GM10248 (cell line): ENCODE measurements at regions not wholly inside any gene's neighbourhood (a gene's known extent, or its start where the extent isn't known, plus 50 kb on each side); places are given as distances from the start of the nearest gene placed in this dataset.

Experiments
- CTCF ChIA-PET: fragments of 300-600 bp; sonication (Branson Sonifier 250); formaldehyde crosslinking; extraction: SDS; loops from one replicate; lab custom pipeline; 2021; ENCODE audit warnings: antibody characterized with exemption; lab: Yijun Ruan, JAX
- POLR2A ChIA-PET: fragments of 350-650 bp; sonication (Branson Sonifier 250); formaldehyde crosslinking; extraction: SDS; loops from one replicate; lab custom pipeline; 2020; ENCODE audit warnings: antibody characterized with exemption; lab: Yijun Ruan, JAX
- DNase-seq: peaks from one replicate; pipeline ENCODE4 v3.0.0; 2012; ENCODE audit errors: extremely low spot score
- TF ChIP-seq, protein P1 (sequence below): IDR thresholded peaks from 2 replicates; pipeline ENCODE4 v1.5.1; 2012; ENCODE audit warnings: mild to moderate bottlenecking, low read depth; ENCODE audit errors: extremely low read depth, missing control alignments, control extremely low read depth

- CTCF ChIA-PET = interaction anchor here (0.7 to 1.6 kb wide), 3 partner anchors 16 to 276 kb away, joined by 3 to 6 read pairs (median 5); no protein-coding TSS in a partner anchor
- no peak for DNase-seq
- POLR2A ChIA-PET = no interaction called here
- TF ChIP-seq, protein P1, sequence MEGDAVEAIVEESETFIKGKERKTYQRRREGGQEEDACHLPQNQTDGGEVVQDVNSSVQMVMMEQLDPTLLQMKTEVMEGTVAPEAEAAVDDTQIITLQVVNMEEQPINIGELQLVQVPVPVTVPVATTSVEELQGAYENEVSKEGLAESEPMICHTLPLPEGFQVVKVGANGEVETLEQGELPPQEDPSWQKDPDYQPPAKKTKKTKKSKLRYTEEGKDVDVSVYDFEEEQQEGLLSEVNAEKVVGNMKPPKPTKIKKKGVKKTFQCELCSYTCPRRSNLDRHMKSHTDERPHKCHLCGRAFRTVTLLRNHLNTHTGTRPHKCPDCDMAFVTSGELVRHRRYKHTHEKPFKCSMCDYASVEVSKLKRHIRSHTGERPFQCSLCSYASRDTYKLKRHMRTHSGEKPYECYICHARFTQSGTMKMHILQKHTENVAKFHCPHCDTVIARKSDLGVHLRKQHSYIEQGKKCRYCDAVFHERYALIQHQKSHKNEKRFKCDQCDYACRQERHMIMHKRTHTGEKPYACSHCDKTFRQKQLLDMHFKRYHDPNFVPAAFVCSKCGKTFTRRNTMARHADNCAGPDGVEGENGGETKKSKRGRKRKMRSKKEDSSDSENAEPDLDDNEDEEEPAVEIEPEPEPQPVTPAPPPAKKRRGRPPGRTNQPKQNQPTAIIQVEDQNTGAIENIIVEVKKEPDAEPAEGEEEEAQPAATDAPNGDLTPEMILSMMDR = no peak
Measured at GRCh38 chr11:69920345-69921127, 101.3 kb upstream of the FGF3 start.

DNA sequence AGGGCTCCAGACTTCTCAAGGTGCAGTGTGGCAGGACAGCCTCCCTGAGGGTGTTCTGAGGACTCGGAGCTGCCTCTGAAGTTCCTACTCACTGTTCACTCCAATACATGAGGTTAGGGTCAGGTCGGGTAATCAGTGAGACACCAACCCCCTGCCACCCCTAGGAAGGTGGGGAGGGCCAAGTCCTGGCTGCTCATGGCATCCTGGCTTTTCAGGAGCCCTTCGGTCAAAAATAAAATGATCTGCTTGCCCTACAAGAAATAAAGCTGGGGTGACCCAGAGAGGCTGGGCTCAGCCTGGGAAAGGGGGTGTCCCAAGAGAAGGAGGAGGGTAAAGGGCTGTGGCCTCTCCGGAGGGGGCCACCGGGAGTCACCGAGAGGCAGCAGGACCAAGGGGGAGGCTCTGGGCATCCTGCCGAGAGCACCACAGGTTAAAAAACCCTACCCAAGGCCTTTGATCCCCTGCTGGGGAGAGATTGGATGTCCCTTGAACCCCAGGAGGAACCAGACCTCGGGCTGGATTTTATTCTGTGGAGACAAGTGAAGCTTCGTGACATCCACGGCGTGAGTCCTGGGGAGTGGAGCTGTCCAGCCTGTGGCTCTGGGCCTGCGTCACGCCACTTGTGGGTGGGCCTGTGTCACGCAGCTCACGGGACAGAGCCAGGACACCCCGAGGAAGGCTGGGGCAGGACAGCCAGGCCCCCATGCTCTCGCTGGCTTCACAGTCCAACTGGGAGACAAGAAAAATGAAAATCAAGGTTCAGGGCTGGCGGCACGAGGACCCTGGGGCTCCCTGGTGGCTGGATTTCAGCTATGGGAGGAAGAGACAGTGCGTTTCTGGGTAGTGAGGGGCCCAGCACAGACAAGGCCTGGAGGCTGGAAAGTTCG lies 102.2 kb upstream of the FGF3 start:
- no peak for DNase-seq

DNA sequence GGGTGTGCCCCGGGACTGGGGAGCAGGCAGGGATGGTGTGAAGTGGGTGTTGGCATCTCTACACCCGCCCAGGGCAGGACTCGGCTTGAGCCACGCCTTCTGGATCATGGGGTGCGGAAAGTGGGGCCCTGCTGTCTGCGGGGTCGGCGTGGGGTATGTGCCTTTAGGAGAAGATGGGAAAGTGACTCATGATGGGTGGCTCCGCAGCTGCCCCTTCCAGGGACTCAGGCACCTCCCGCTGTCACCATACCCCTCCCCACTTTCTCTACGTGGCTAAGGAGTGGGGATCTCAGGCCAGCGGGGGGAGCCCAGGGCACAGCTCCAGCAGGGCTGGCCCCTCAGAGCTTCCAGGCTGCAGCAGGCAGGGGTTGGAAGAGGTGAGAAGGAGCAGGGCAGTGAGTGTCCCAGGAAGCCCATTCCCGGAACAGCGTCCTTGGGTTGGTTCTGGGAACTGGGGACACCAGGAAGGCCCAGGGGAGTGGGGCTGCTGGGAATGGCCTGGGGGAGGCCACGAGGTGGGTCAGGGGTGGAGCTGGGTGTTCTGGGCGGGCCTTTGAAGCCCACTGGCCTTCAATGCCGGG lies 102.9 kb upstream of the FGF3 start:
- ChIA-PET CTCF (interaction anchor here (1.2 to 2.8 kb wide), 3 partner anchors 11 to 274 kb away, joined by 3 to 11 read pairs (median 5); no protein-coding TSS in a partner anchor), POLR2A (no interaction called here)
- DNase-seq = no peak
- TF ChIP-seq, protein P1 = no peak

More for the DNA sequence above, 102.2 kb upstream of the FGF3 start:
- TF ChIP-seq, protein P1 = no peak
- ChIA-PET CTCF (interaction anchor here (1.2 to 2.8 kb wide), 3 partner anchors 10 to 274 kb away, joined by 3 to 11 read pairs (median 5); no protein-coding TSS in a partner anchor), POLR2A (interaction anchor here (0.6 kb wide), 1 partner anchor 77 kb away, joined by 3 read pairs; no protein-coding TSS in a partner anchor)

DNA sequence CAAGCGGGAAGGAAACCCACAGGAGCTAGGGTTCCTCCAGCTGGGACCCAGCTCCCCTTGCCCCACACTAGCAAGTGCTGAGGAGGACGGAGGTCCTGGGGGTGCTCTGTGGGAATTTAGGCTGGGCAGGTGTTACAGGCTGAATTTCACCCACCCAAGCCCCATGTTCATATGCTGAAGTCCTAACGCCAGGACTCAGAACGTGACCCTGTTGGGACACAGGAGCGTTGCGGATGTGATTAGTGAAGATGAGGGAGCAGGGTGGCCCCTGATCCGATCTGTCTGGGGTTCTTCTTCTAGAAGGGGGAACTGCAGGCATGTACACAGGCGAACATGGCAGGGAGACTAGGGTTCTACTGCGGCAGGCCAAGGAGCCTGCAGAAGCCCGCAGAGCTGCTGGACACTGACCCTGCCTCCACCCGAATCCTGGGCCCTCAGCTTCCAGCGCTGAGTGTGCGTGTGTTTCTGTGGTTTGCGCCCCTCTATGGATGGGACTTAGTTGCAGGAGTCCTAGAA lies 103.4 kb upstream of the FGF3 start:
- ChIA-PET POLR2A (no interaction called here), CTCF (interaction anchor here (1.2 to 2.8 kb wide), 2 partner anchors 11 to 273 kb away, joined by 3 to 11 read pairs; no protein-coding TSS in a partner anchor)
- TF ChIP-seq, protein P1 = no peak
- no peak for DNase-seq

DNA sequence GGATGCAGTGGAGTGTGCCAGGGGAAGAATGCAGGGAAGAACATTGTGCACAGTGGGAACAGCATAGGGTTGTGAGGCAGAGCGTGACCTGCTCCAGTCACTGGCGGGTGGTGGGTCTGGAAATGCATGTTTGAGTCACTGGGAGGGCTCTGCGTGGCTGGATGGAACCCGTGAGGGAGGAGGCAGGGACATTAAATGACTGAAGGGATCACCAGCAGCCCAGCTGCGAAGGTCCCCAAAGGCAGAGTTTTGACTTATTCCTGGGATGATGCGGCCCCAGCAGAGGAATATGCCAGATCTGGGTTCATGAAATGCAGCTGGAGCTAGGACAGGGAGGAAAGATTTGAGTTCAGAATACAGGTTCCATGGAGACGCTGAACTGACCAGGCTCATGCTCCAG lies 104.0 kb upstream of the FGF3 start:
- TF ChIP-seq, protein P1 = no peak
- DNase-seq = no peak
- ChIA-PET POLR2A (no interaction called here), CTCF (interaction anchor here (2.8 kb wide), 1 partner anchor 273 kb away, joined by 11 read pairs; no protein-coding TSS in a partner anchor)
